SK-N-SH treated with all-trans-retinoic acid at 6 μM for 48 hours (cell line): ENCODE measurements at regions not wholly inside any gene's neighbourhood (a gene's known extent, or its start where the extent isn't known, plus 50 kb on each side); places are given as distances from the start of the nearest gene placed in this dataset.

Experiments
- ATAC-seq: fragments of 200-7000 bp; cut with Tn5 transposase; 3 replicates; pipeline ENCODE4 v1.9.1; 2020; ENCODE audit warnings: mild to moderate bottlenecking, moderate library complexity
- ARNTL ChIP-seq: fragments of 450-650 bp; formaldehyde crosslinking; IDR thresholded peaks from 2 replicates; pipeline ENCODE4 v1.5.0; 2020; ENCODE audit warnings: low read depth, mild to moderate bottlenecking, moderate library complexity, borderline replicate concordance
- BACH2 ChIP-seq: fragments of 250-450 bp; sonication (Bioruptor Pico); IDR thresholded peaks from 2 replicates; pipeline ENCODE4 v1.9.0; 2021; ENCODE audit warnings: mild to moderate bottlenecking, borderline replicate concordance
- CSDC2 ChIP-seq: fragments of 250-450 bp; sonication (Bioruptor Pico); IDR thresholded peaks from 2 replicates; pipeline ENCODE4 v1.5.0; 2020; ENCODE audit warnings: mild to moderate bottlenecking, moderate library complexity
- ESRRG ChIP-seq: fragments of 250-450 bp; sonication (Bioruptor Pico); IDR thresholded peaks from 2 replicates; pipeline ENCODE4 v1.6.1; 2021; ENCODE audit warnings: mild to moderate bottlenecking
- GLIS3 ChIP-seq: fragments of 250-450 bp; sonication (Bioruptor Pico); IDR thresholded peaks from 2 replicates; pipeline ENCODE4 v1.5.0; 2020; ENCODE audit warnings: mild to moderate bottlenecking, moderate library complexity
- ISL1 ChIP-seq: fragments of 250-450 bp; sonication (Bioruptor Pico); IDR thresholded peaks from 2 replicates; pipeline ENCODE4 v2.1.2; 2022; ENCODE audit warnings: mild to moderate bottlenecking, moderate library complexity
- OSR1 ChIP-seq: fragments of 250-450 bp; sonication (Bioruptor Pico); IDR thresholded peaks from 2 replicates; pipeline ENCODE4 v1.8.0; 2022; ENCODE audit warnings: moderate library complexity, mild to moderate bottlenecking, inconsistent platforms
- PPARA ChIP-seq: fragments of 250-450 bp; sonication (Bioruptor Pico); IDR thresholded peaks from 2 replicates; pipeline ENCODE4 v1.5.0; 2020; ENCODE audit warnings: mild to moderate bottlenecking, borderline replicate concordance
- RARB ChIP-seq: fragments of 250-450 bp; sonication (Bioruptor Pico); IDR thresholded peaks from 2 replicates; pipeline ENCODE4 v1.8.0; 2021; ENCODE audit warnings: mild to moderate bottlenecking, moderate library complexity
- SNAI2 ChIP-seq: fragments of 250-450 bp; sonication (Bioruptor Pico); IDR thresholded peaks from 2 replicates; pipeline ENCODE4 v1.5.0; 2020; ENCODE audit warnings: mild to moderate bottlenecking, moderate library complexity
- TCF4 ChIP-seq: fragments of 250-450 bp; sonication (Bioruptor Pico); IDR thresholded peaks from 2 replicates; pipeline ENCODE4 v1.8.0; 2021; ENCODE audit warnings: mild to moderate bottlenecking, moderate library complexity, borderline replicate concordance
- TOX ChIP-seq: fragments of 250-450 bp; sonication (Bioruptor Pico); IDR thresholded peaks from 2 replicates; pipeline ENCODE4 v1.8.0; 2021; ENCODE audit warnings: mild to moderate bottlenecking, moderate library complexity, borderline replicate concordance
- ZC3H10 ChIP-seq: fragments of 250-450 bp; sonication (Bioruptor Pico); IDR thresholded peaks from 2 replicates; pipeline ENCODE4 v1.5.1; 2021; ENCODE audit warnings: mild to moderate bottlenecking, moderate library complexity
- ZFP3 ChIP-seq: fragments of 250-450 bp; sonication (Bioruptor Pico); IDR thresholded peaks from 2 replicates; pipeline ENCODE4 v1.5.0; 2020; ENCODE audit warnings: mild to moderate bottlenecking, moderate library complexity
- ZFP30 ChIP-seq: fragments of 450-650 bp; formaldehyde crosslinking; IDR thresholded peaks from 2 replicates; pipeline ENCODE4 v1.5.0; 2022; ENCODE audit warnings: mild to moderate bottlenecking, moderate library complexity
- ZNF565 ChIP-seq: fragments of 450-650 bp; formaldehyde crosslinking; conservative IDR thresholded peaks from 2 replicates; pipeline ENCODE4 v1.5.0; 2020; ENCODE audit warnings: low read depth, mild to moderate bottlenecking, moderate library complexity
- ZNF70 ChIP-seq: fragments of 450-650 bp; formaldehyde crosslinking; IDR thresholded peaks from 2 replicates; pipeline ENCODE4 v1.5.0; 2020; ENCODE audit warnings: mild to moderate bottlenecking, moderate library complexity
- ZNF8 ChIP-seq: fragments of 450-650 bp; formaldehyde crosslinking; IDR thresholded peaks from 2 replicates; pipeline ENCODE4 v1.5.0; 2020; ENCODE audit warnings: mild to moderate bottlenecking, moderate library complexity
- TF ChIP-seq, protein P1 (sequence below): fragments of 250-450 bp; sonication (Bioruptor Pico); IDR thresholded peaks from 2 replicates; pipeline ENCODE4 v1.8.0; 2021; ENCODE audit warnings: low read depth, mild to moderate bottlenecking, moderate library complexity, borderline replicate concordance
- TF ChIP-seq, protein P2 (sequence below): fragments of 250-450 bp; sonication (Bioruptor Pico); IDR thresholded peaks from 2 replicates; pipeline ENCODE4 v1.5.1; 2021; ENCODE audit warnings: mild to moderate bottlenecking, moderate library complexity
- TF ChIP-seq, protein P3 (sequence below): fragments of 250-450 bp; sonication (Bioruptor Pico); IDR thresholded peaks from 2 replicates; pipeline ENCODE4 v1.8.0; 2020; ENCODE audit warnings: mild to moderate bottlenecking, moderate library complexity, borderline replicate concordance
- TF ChIP-seq, protein P4 (sequence below): fragments of 250-450 bp; sonication (Bioruptor Pico); IDR thresholded peaks from 2 replicates; pipeline ENCODE4 v1.5.1; 2020; ENCODE audit warnings: low read depth, mild to moderate bottlenecking, moderate library complexity
- TF ChIP-seq, protein P5 (sequence below): fragments of 250-450 bp; sonication (Bioruptor Pico); IDR thresholded peaks from 2 replicates; pipeline ENCODE4 v1.5.0; 2020; ENCODE audit warnings: mild to moderate bottlenecking, moderate library complexity

DNA sequence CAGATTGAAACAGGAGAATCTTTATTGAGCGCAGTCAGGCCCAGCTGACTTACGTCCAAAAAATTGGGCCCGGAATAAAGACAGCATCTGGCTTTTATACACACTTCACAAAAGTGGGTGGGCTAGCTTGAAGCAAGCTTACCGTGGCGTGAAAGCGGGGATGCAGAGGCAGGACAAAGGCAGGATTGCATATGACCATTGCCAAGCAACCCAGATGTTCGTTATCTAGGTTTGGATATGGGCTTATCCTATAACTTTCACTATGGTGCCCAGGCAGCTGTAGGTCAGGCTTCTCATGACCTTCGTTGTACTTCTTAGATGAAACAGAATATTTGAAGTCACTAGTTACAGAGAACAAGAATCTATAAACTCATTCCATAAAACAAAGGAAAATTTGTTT, 1575.6 kb upstream of the RAG2 start (continued):
- TF ChIP-seq, protein P1, sequence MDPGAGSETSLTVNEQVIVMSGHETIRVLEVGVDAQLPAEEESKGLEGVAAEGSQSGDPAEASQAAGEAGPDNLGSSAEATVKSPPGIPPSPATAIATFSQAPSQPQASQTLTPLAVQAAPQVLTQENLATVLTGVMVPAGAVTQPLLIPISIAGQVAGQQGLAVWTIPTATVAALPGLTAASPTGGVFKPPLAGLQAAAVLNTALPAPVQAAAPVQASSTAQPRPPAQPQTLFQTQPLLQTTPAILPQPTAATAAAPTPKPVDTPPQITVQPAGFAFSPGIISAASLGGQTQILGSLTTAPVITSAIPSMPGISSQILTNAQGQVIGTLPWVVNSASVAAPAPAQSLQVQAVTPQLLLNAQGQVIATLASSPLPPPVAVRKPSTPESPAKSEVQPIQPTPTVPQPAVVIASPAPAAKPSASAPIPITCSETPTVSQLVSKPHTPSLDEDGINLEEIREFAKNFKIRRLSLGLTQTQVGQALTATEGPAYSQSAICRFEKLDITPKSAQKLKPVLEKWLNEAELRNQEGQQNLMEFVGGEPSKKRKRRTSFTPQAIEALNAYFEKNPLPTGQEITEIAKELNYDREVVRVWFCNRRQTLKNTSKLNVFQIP (CRISPR knock-in tag) = no peak
- TF ChIP-seq ZNF565 (no peak), ZNF70 (CRISPR knock-in tag) (no peak), ISL1 (CRISPR knock-in tag) (no peak), OSR1 (CRISPR knock-in tag) (no peak), ZFP30 (no peak), CSDC2 (CRISPR knock-in tag) (no peak), RARB (CRISPR knock-in tag) (no peak), TCF4 (CRISPR knock-in tag) (no peak), SNAI2 (CRISPR knock-in tag) (no peak), PPARA (no peak)
- TF ChIP-seq, protein P2, sequence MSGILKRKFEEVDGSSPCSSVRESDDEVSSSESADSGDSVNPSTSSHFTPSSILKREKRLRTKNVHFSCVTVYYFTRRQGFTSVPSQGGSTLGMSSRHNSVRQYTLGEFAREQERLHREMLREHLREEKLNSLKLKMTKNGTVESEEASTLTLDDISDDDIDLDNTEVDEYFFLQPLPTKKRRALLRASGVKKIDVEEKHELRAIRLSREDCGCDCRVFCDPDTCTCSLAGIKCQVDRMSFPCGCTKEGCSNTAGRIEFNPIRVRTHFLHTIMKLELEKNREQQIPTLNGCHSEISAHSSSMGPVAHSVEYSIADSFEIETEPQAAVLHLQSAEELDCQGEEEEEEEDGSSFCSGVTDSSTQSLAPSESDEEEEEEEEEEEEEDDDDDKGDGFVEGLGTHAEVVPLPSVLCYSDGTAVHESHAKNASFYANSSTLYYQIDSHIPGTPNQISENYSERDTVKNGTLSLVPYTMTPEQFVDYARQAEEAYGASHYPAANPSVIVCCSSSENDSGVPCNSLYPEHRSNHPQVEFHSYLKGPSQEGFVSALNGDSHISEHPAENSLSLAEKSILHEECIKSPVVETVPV (CRISPR knock-in tag) = no peak

DNA sequence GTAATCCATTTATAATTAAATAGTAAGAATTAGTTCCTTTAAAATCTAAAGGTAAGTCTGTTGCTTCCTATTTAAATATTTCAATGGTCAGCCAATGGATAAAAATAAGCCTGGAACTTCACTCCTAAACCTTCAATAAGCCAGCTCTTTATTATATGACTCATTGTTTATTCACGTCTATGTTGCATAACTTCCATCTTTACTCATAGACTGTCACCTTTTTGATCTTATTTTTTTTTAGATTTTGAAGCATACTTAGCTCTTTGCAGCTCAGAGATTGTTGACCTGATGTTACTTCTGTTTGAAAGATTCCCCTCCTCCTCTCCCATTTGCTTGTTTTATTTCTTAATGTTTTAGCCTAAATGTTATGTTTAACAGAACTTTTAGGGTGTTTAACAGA, 1571.2 kb upstream of the RAG2 start:
- TF ChIP-seq, protein P2 (CRISPR knock-in tag) = no peak
- TF ChIP-seq ISL1 (CRISPR knock-in tag) = no peak
- no peak for TF ChIP-seq GLIS3 (CRISPR knock-in tag)
- no peak for TF ChIP-seq PPARA
- TF ChIP-seq ZNF70 (CRISPR knock-in tag) = no peak
- no peak for TF ChIP-seq TOX (CRISPR knock-in tag)
- no peak for TF ChIP-seq CSDC2 (CRISPR knock-in tag)
- TF ChIP-seq OSR1 (CRISPR knock-in tag) = no peak
- no peak for TF ChIP-seq ZFP30
- TF ChIP-seq ZFP3 (CRISPR knock-in tag) = no peak
- TF ChIP-seq, protein P3, sequence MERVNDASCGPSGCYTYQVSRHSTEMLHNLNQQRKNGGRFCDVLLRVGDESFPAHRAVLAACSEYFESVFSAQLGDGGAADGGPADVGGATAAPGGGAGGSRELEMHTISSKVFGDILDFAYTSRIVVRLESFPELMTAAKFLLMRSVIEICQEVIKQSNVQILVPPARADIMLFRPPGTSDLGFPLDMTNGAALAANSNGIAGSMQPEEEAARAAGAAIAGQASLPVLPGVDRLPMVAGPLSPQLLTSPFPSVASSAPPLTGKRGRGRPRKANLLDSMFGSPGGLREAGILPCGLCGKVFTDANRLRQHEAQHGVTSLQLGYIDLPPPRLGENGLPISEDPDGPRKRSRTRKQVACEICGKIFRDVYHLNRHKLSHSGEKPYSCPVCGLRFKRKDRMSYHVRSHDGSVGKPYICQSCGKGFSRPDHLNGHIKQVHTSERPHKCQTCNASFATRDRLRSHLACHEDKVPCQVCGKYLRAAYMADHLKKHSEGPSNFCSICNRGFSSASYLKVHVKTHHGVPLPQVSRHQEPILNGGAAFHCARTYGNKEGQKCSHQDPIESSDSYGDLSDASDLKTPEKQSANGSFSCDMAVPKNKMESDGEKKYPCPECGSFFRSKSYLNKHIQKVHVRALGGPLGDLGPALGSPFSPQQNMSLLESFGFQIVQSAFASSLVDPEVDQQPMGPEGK (CRISPR knock-in tag) = no peak
- TF ChIP-seq SNAI2 (CRISPR knock-in tag) = no peak
- no peak for TF ChIP-seq ESRRG (CRISPR knock-in tag)
- TF ChIP-seq ZNF565 = no peak
- TF ChIP-seq ARNTL (CRISPR knock-in tag) = no peak
- TF ChIP-seq TCF4 (CRISPR knock-in tag) = no peak
- no peak for TF ChIP-seq ZC3H10 (CRISPR knock-in tag)
- TF ChIP-seq, protein P4, sequence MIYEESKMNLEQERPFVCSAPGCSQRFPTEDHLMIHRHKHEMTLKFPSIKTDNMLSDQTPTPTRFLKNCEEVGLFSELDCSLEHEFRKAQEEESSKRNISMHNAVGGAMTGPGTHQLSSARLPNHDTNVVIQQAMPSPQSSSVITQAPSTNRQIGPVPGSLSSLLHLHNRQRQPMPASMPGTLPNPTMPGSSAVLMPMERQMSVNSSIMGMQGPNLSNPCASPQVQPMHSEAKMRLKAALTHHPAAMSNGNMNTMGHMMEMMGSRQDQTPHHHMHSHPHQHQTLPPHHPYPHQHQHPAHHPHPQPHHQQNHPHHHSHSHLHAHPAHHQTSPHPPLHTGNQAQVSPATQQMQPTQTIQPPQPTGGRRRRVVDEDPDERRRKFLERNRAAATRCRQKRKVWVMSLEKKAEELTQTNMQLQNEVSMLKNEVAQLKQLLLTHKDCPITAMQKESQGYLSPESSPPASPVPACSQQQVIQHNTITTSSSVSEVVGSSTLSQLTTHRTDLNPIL (CRISPR knock-in tag) = no peak
- no peak for TF ChIP-seq RARB (CRISPR knock-in tag)
- no peak for ATAC-seq

DNA sequence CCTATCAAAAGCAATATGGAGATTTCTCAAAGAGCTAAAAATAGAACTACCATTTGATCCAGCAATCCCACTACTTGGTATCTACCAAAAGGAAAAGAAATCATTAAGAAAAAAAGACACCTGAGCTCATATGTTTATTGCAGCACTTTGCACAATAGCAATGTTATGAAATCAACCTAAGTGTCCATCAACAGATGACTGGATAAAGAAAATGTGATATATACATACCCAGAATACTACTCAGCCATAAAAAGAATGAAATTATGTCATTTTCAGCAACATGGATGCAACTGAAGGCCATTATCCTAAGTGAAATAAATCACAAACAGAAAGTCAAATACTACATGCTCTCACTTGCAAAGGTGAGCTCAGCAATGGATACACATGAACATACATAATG, 1565.5 kb upstream of the RAG2 start:
- ATAC-seq = no peak
- TF ChIP-seq TOX (CRISPR knock-in tag) (no peak), OSR1 (CRISPR knock-in tag) (no peak), ZNF8 (CRISPR knock-in tag) (no peak), ARNTL (CRISPR knock-in tag) (no peak), ZC3H10 (CRISPR knock-in tag) (no peak), GLIS3 (CRISPR knock-in tag) (no peak), ZFP30 (no peak), BACH2 (CRISPR knock-in tag) (no peak), ISL1 (CRISPR knock-in tag) (no peak)
- TF ChIP-seq, protein P5, sequence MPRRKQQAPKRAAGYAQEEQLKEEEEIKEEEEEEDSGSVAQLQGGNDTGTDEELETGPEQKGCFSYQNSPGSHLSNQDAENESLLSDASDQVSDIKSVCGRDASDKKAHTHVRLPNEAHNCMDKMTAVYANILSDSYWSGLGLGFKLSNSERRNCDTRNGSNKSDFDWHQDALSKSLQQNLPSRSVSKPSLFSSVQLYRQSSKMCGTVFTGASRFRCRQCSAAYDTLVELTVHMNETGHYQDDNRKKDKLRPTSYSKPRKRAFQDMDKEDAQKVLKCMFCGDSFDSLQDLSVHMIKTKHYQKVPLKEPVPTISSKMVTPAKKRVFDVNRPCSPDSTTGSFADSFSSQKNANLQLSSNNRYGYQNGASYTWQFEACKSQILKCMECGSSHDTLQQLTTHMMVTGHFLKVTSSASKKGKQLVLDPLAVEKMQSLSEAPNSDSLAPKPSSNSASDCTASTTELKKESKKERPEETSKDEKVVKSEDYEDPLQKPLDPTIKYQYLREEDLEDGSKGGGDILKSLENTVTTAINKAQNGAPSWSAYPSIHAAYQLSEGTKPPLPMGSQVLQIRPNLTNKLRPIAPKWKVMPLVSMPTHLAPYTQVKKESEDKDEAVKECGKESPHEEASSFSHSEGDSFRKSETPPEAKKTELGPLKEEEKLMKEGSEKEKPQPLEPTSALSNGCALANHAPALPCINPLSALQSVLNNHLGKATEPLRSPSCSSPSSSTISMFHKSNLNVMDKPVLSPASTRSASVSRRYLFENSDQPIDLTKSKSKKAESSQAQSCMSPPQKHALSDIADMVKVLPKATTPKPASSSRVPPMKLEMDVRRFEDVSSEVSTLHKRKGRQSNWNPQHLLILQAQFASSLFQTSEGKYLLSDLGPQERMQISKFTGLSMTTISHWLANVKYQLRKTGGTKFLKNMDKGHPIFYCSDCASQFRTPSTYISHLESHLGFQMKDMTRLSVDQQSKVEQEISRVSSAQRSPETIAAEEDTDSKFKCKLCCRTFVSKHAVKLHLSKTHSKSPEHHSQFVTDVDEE (CRISPR knock-in tag) = no peak
- TF ChIP-seq, protein P3 (CRISPR knock-in tag) = no peak
- TF ChIP-seq, protein P2 (CRISPR knock-in tag) = no peak
